LNCaP clone FGC (cell line): ENCODE measurements at regions not wholly inside any gene's neighbourhood (a gene's known extent, or its start where the extent isn't known, plus 50 kb on each side); places are given as distances from the start of the nearest gene placed in this dataset.

Experiments
- DNase-seq: peaks from one replicate; pipeline ENCODE4 v3.0.0-alpha.2; 2011; ENCODE audit warnings: low read depth
- H3K4me3 ChIP-seq: 2 replicates; pipeline ENCODE4 v1.5.1; 2011; ENCODE audit warnings: mild to moderate bottlenecking, low read depth, low read length, control low read depth
- CTCF ChIP-seq: IDR thresholded peaks from 2 replicates; pipeline ENCODE4 v1.5.1; 2012; ENCODE audit warnings: mild to moderate bottlenecking; ENCODE audit not compliant: control insufficient read depth, insufficient read depth; ENCODE audit errors: extremely low read depth

DNA sequence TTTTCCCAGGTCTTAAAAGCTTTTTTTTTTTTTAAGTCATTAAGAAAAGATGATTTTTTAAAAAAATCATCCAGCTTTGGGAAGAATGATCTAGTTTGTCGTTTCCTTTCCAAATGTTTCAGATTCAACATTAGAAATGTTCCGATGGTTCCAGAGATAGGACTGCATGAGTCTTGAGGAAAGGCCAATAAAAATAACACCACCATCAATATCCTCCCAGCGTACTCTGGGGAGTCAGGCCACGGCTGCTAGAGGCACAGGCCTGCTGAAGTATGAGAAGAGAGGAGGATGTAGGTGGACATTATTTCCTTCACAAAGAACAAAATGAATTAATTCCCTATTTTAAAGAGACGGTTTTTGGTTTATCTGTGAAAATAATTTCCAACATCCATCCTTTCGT is 60.0 kb upstream of the SHISA2 start:
- no peak for DNase-seq
- TF ChIP-seq CTCF: no peak
- H3K4me3 ChIP-seq: no peak overlapping the region
